ENCODE measurements at regions not wholly inside any gene's neighbourhood (a gene's known extent, or its start where the extent isn't known, plus 50 kb on each side); places are given as distances from the start of the nearest gene placed in this dataset.

DNA sequence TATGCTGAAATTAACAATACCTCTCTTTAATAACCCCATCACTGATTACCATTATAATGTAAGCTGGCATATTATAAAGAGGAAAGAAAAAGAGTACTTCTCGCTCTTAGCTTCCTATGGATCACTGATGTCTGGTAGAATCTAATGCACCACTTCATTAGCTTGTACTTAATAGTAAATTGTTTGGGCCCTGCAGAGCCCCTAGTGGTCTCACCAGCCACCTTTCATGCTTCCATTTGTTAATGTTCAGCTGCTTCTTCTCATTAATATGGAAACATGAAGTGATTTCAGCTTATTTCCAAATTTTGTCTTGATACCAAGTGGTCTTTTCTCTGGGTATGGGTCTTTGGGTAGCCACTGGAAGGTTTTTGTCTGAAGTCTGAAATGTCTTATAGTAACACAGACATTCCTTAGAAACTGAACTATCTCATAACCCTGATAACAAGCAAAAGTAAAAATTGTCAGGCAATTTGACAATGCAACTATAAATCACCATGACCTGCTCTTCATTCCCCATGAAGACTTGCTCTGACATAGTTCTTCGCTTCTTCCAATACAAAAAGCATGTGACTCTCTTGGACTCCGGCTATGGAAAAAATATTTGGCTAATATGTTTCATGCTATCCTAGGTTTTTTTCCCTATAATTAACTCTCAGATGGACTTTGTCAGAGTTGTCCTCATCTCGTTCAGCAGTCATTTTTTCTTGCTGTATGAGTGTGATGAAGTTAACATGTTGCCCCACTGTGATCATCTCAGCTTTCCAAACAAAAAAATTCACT, 395.8 kb upstream of the MARCKS start:
- no peaks in the 10 kb centered on the region for H3K27me3 ChIP-seq (ENCODE audit: control insufficient read depth, insufficient read depth, low read length)
- no peaks in the 10 kb centered on the region for H3K36me3 ChIP-seq (ENCODE audit: control insufficient read depth, insufficient read depth, low read length)
- H3K4me3 ChIP-seq (ENCODE audit: low read depth, low read length), result no peak overlapping the region
- no peak for DNase-seq (ENCODE audit: low read depth)
- ChIA-PET CTCF (interaction anchor here (0.8 to 1.3 kb wide), 3 partner anchors 9 to 398 kb away, joined by 3 to 4 read pairs (median 4); no protein-coding TSS in a partner anchor), POLR2A (no interaction called here)
- TF ChIP-seq, protein P1, sequence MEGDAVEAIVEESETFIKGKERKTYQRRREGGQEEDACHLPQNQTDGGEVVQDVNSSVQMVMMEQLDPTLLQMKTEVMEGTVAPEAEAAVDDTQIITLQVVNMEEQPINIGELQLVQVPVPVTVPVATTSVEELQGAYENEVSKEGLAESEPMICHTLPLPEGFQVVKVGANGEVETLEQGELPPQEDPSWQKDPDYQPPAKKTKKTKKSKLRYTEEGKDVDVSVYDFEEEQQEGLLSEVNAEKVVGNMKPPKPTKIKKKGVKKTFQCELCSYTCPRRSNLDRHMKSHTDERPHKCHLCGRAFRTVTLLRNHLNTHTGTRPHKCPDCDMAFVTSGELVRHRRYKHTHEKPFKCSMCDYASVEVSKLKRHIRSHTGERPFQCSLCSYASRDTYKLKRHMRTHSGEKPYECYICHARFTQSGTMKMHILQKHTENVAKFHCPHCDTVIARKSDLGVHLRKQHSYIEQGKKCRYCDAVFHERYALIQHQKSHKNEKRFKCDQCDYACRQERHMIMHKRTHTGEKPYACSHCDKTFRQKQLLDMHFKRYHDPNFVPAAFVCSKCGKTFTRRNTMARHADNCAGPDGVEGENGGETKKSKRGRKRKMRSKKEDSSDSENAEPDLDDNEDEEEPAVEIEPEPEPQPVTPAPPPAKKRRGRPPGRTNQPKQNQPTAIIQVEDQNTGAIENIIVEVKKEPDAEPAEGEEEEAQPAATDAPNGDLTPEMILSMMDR (IDR thresholded peaks at IDR 0.05; ENCODE audit: insufficient read depth, low read depth, low read length), result peak; percentile 22; the same call in 1 of the 2 replicates

DNA sequence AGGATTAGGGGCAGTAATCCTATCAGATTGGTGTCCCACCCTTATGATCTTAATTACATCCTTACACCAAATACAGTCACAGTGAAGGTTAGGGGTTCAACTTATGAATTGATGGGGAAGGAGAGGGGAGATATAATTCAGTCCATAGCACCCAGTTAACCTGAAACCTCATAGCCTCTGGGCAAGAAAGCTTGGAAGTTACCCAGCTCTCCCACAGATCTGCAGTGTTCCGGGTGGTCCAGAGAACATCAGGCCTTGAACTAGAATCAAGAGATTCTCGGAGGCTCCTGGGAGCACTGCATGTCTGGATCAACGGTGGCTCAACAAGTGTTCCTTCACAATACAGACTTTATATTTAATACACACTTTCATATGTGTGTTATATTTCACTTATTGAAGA, 392.6 kb upstream of the MARCKS start:
- TF ChIP-seq, protein P1 (IDR thresholded peaks at IDR 0.05; ENCODE audit: insufficient read depth, low read depth, low read length), result no peak
- Histone ChIP-seq H3K27me3 (ENCODE audit: control insufficient read depth, insufficient read depth, low read length) (no peaks in the 10 kb centered on the region), H3K36me3 (ENCODE audit: control insufficient read depth, insufficient read depth, low read length) (no peaks in the 10 kb centered on the region), H3K4me3 (ENCODE audit: low read depth, low read length) (no peak overlapping the region)
- DNase-seq (ENCODE audit: low read depth), result no peak
- ChIA-PET POLR2A (no interaction called here), CTCF (no interaction called here)

DNA sequence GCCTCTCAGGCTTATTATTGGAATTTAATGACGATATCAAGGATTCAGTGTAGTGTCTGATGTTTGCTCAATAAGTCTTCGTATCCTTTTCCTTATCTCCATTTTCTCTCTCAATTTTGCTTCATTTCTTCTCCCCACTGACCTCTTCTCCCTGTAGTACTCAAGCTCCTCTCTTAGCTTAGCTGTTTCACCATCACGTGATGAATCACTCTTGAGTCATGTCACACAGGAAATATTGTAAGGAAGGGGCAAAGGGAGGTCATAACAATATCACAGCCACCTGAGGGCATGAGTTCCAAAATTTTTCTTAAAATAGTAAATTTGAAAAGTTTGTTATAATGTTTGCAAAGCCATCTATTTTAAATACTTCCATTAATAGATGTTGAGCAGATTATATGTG, 392.2 kb upstream of the MARCKS start:
- DNase-seq (ENCODE audit: low read depth), result peak; percentile 40
- POLR2A ChIA-PET, result no interaction called here
- CTCF ChIA-PET, result interaction anchor here (0.7 to 1.3 kb wide), 2 partner anchors 11 to 23 kb away, joined by 3 to 4 read pairs; no protein-coding TSS in a partner anchor
- no peaks in the 10 kb centered on the region for H3K36me3 ChIP-seq (ENCODE audit: control insufficient read depth, insufficient read depth, low read length)
- TF ChIP-seq, protein P1 (IDR thresholded peaks at IDR 0.05; ENCODE audit: insufficient read depth, low read depth, low read length), result no peak
- no peak overlapping the region for H3K4me3 ChIP-seq (ENCODE audit: low read depth, low read length)
- no peaks in the 10 kb centered on the region for H3K27me3 ChIP-seq (ENCODE audit: control insufficient read depth, insufficient read depth, low read length)

DNA sequence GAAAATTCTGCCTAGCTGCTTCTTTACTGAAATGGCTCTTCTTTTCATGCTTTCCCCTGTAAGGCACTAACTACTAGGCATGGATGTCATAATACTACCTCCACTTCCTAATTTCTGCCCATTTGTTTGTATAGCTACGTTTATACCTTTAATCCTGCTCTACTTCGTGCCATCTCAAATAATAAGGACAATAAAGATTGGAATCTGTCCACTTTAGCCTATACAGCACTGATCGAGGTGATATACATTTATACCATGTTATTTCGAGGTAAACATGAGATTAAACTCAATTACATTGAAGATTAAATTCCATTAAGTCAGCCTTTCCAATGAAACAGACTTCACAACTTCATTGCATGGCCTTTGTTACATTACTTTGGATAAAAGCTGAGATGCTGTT, 390.6 kb upstream of the MARCKS start:
- Histone ChIP-seq H3K36me3 (ENCODE audit: control insufficient read depth, insufficient read depth, low read length) (no peaks in the 10 kb centered on the region), H3K4me3 (ENCODE audit: low read depth, low read length) (no peak overlapping the region), H3K27me3 (ENCODE audit: control insufficient read depth, insufficient read depth, low read length) (no peaks in the 10 kb centered on the region)
- CTCF ChIA-PET, result interaction anchor here (1.2 to 1.7 kb wide), 2 partner anchors 11 to 49 kb away, joined by 3 read pairs; no protein-coding TSS in a partner anchor
- TF ChIP-seq, protein P1 (IDR thresholded peaks at IDR 0.05; ENCODE audit: insufficient read depth, low read depth, low read length), result no peak
- DNase-seq (ENCODE audit: low read depth), result no peak
- POLR2A ChIA-PET, result interaction anchor here (0.6 kb wide), 1 partner anchor 388 kb away, joined by 8 read pairs; no protein-coding TSS in a partner anchor

DNA sequence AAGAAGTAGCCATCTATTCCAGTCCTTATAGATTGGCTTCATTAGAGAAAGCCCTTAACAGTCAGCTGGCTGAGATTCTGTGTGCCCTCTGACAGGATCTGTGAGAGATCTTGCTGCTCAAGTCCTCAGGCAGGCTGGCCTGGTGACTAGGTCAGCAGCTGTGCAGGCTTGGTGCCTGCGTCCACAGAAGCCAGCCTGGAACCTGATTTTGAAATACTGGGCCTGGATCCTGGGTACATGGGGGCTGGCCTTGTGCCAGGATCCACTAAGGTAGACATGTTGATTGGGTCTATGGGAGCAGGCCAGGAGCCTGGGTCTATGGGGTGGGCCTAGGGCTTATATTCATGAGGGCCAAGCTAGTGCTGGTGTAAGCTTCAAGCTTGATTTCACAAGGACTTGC, 381.8 kb upstream of the MARCKS start:
- TF ChIP-seq, protein P1 (IDR thresholded peaks at IDR 0.05; ENCODE audit: insufficient read depth, low read depth, low read length), result no peak
- Histone ChIP-seq H3K4me3 (ENCODE audit: low read depth, low read length) (no peak overlapping the region), H3K27me3 (ENCODE audit: control insufficient read depth, insufficient read depth, low read length) (no peaks in the 10 kb centered on the region), H3K36me3 (ENCODE audit: control insufficient read depth, insufficient read depth, low read length) (no peaks in the 10 kb centered on the region)
- DNase-seq (ENCODE audit: low read depth), result no peak
- ChIA-PET POLR2A (no interaction called here), CTCF (no interaction called here)

Data from BJ (cell line).